K562 (cell line): ENCODE measurements at regions not wholly inside any gene's neighbourhood (a gene's known extent, or its start where the extent isn't known, plus 50 kb on each side); places are given as distances from the start of the nearest gene placed in this dataset.

Source experiments
- ATAC-seq: fragments of 200-7000 bp; cut with Tn5 transposase; 3 replicates; pipeline ENCODE4 v1.9.1; 2020; ENCODE audit warnings: moderate library complexity
- BruUV-seq: library from RNA; stranded (reverse); fragments of 400-500 nt; replicated peaks from 2 replicates; lab custom pipeline; 2021; lab: Mats Ljungman, UMichigan
- CTCF ChIA-PET: fragments of 300-600 bp; formaldehyde crosslinking; extraction: SDS; loops from one replicate; lab custom pipeline; 2021; ENCODE audit warnings: low intra/inter-chr PET ratio; lab: Yijun Ruan, JAX
- POLR2A ChIA-PET: fragments of 300-600, 350-650 bp; sonication (Branson Sonifier 250); formaldehyde crosslinking; extraction: SDS; loops from one replicate; lab custom pipeline; 2021; ENCODE audit warnings: antibody characterized with exemption, inconsistent platforms; lab: Yijun Ruan, JAX
- DNase-seq, 4 experiments: peaks; one replicate each; pipeline versions ENCODE4 v3.0.0 to v3.0.0-alpha.2; 2011 to 2018; ENCODE audit warnings: low spot score in 3 of 4, mixed read lengths in 3 of 4; ENCODE audit errors: extremely low read depth in 1 of 4
- FAIRE-seq: peaks from 2 replicates; lab custom pipeline; 2011; peaks lifted over from hg19 to GRCh38; lab: Jason Lieb, UNC
- H2AFZ ChIP-seq: 2 replicates; pipeline ENCODE4 v1.6.0; 2011; ENCODE audit warnings: low read depth, low read length, control low read depth, inconsistent platforms
- H3K27ac ChIP-seq: fragments of 200-600 bp; 3 replicates; pipeline ENCODE4 v1.8.0; 2011; ENCODE audit warnings: low read depth, mild to moderate bottlenecking, control low read depth, inconsistent platforms, low read length, moderate library complexity, mixed read lengths; ENCODE audit errors: extremely low read depth
- H3K27me3 ChIP-seq, 2 experiments: fragments of 300-600 bp in 1 of 2; 2 replicates in 1 of 2; 3 replicates in 1 of 2; pipeline versions ENCODE4 v1.6.0 to v1.8.0; 2011; ENCODE audit warnings: inconsistent platforms in 2 of 2, low read length in 2 of 2, mild to moderate bottlenecking in 1 of 2, mixed read lengths in 1 of 2, moderate library complexity in 1 of 2; ENCODE audit not compliant: control insufficient read depth in 2 of 2, insufficient read depth in 2 of 2
- H3K36me3 ChIP-seq: fragments of 300-600 bp; 3 replicates; pipeline ENCODE4 v1.8.0; 2011; ENCODE audit warnings: mild to moderate bottlenecking, low read length, inconsistent platforms; ENCODE audit not compliant: control insufficient read depth, insufficient read depth
- H3K4me1 ChIP-seq, 2 experiments: fragments of 200-600 bp in 1 of 2; replicated peaks in 1 of 2; 2 replicates in 1 of 2; 3 replicates in 1 of 2; pipeline versions ENCODE4 v1.5.1 to v1.8.0; 2011; ENCODE audit warnings: inconsistent platforms in 2 of 2, low read length in 2 of 2, mild to moderate bottlenecking in 1 of 2, mixed read lengths in 1 of 2, moderate library complexity in 1 of 2; ENCODE audit not compliant: control insufficient read depth in 2 of 2, insufficient read depth in 2 of 2
- H3K4me2 ChIP-seq: 2 replicates; pipeline ENCODE4 v1.6.1; 2011; ENCODE audit warnings: low read length, control low read depth, inconsistent platforms, mixed read lengths; ENCODE audit not compliant: insufficient read depth
- H3K4me3 ChIP-seq: fragments of 200-600 bp; sonication (generic), shearing (Covaris generic); 2 replicates; pipeline ENCODE4 v1.5.1; 2016; ENCODE audit warnings: control low read depth, inconsistent platforms
- H3K79me2 ChIP-seq: fragments of 200-600 bp; 3 replicates; pipeline ENCODE4 v1.8.0; 2011; ENCODE audit warnings: low read length, inconsistent platforms; ENCODE audit not compliant: control insufficient read depth, insufficient read depth
- H3K9ac ChIP-seq, 2 experiments: 2 replicates each; pipeline versions ENCODE4 v1.6.0 to v1.6.1; 2011; ENCODE audit warnings: low read depth in 2 of 2, low read length in 2 of 2, control low read depth in 1 of 2, inconsistent platforms in 1 of 2, mild to moderate bottlenecking in 1 of 2, mixed read lengths in 1 of 2; ENCODE audit not compliant: insufficient read depth in 1 of 2
- H3K9me1 ChIP-seq: one replicate; pipeline ENCODE4 v1.6.0; 2011; ENCODE audit warnings: inconsistent platforms, mild to moderate bottlenecking, low read length, moderate library complexity; ENCODE audit not compliant: control insufficient read depth, insufficient read depth
- H3K9me3 ChIP-seq: replicated peaks from 2 replicates; pipeline ENCODE4 v1.5.1; 2011; ENCODE audit warnings: low read depth, low read length, inconsistent platforms; ENCODE audit not compliant: control insufficient read depth, insufficient read depth
- H4K20me1 ChIP-seq: replicated peaks from 2 replicates; pipeline ENCODE4 v1.6.1; 2011; ENCODE audit warnings: low read length, inconsistent platforms, mixed read lengths; ENCODE audit not compliant: control insufficient read depth, insufficient read depth
- CEBPZ ChIP-seq: fragments of 150-350 bp; IDR thresholded peaks from 2 replicates; pipeline ENCODE4 v1.6.1; 2014; ENCODE audit warnings: low read depth, mild to moderate bottlenecking, low read length, borderline replicate concordance
- CHAMP1 ChIP-seq: fragments of 450-650 bp; IDR thresholded peaks from 2 replicates; pipeline ENCODE4 v1.6.1; 2016; ENCODE audit warnings: mild to moderate bottlenecking
- DDX20 ChIP-seq: fragments of 450-650 bp; IDR thresholded peaks from 2 replicates; pipeline ENCODE4 v1.6.1; 2016; ENCODE audit warnings: missing genetic modification characterization, low read depth, mild to moderate bottlenecking, missing compliant biosample characterization, moderate library complexity
- DLX4 ChIP-seq: fragments of 250-450 bp; sonication (Bioruptor Pico); IDR thresholded peaks from 2 replicates; pipeline ENCODE4 v1.6.1; 2021; ENCODE audit warnings: mild to moderate bottlenecking
- ELF4 ChIP-seq: fragments of 450-650 bp; formaldehyde crosslinking; IDR thresholded peaks from 2 replicates; pipeline ENCODE4 v1.4.0; 2022; ENCODE audit warnings: missing genetic modification characterization
- ETS1 ChIP-seq: conservative IDR thresholded peaks from 2 replicates; pipeline ENCODE4 v1.6.1; 2011; ENCODE audit warnings: low read depth, mild to moderate bottlenecking, low read length; ENCODE audit not compliant: control insufficient read depth
- ETV1 ChIP-seq: fragments of 450-650 bp; conservative IDR thresholded peaks from 2 replicates; pipeline ENCODE4 v1.6.1; 2016; ENCODE audit warnings: missing genetic modification characterization, control low read depth, low read depth, missing compliant biosample characterization
- GTF2F1 ChIP-seq: IDR thresholded peaks from 2 replicates; pipeline ENCODE4 v1.6.1; 2011; ENCODE audit warnings: low read depth, low read length, improper control_type of control experiment
- MCM7 ChIP-seq, 2 experiments: fragments of 450-650 bp; IDR thresholded peaks; 2 replicates each; pipeline ENCODE4 v1.6.1; 2016 to 2018
- NR2F6 ChIP-seq: fragments of 450-650 bp; formaldehyde crosslinking; IDR thresholded peaks from 2 replicates; pipeline ENCODE4 v1.4.0; 2020; ENCODE audit warnings: mild to moderate bottlenecking
- SAFB ChIP-seq: fragments of 200-400 bp; formaldehyde crosslinking; IDR thresholded peaks from 2 replicates; pipeline ENCODE4 v1.6.1; 2017; ENCODE audit warnings: low read depth, low read length, borderline replicate concordance
- ZNF165 ChIP-seq: fragments of 250-450 bp; sonication (Bioruptor Pico); IDR thresholded peaks from 2 replicates; pipeline ENCODE4 v1.4.0; 2020; ENCODE audit warnings: borderline replicate concordance
- ZNF174 ChIP-seq: fragments of 250-450 bp; sonication (Bioruptor Pico); IDR thresholded peaks from 2 replicates; pipeline ENCODE4 v1.4.0; 2020; ENCODE audit warnings: mild to moderate bottlenecking
- ZNF583 ChIP-seq: fragments of 250-450 bp; sonication (Bioruptor Pico); IDR thresholded peaks from 2 replicates; pipeline ENCODE4 v1.4.0; 2020
- WGBS: fragments of 100-300 bp; shearing (Covaris generic); methylation state at CpG from one replicate; pipeline ENCODE4 v1.1.6; 2016; ENCODE audit warnings: low coverage, mixed read lengths; ENCODE audit not compliant: insufficient coverage; ENCODE audit errors: missing lambda C conversion rate; 5-methylcytosine and 5-hydroxymethylcytosine counted together
- in situ Hi-C: fragments of 300-500 bp; cut with MboI; formaldehyde crosslinking; loops from 4 replicates; pipeline ENCODE4 v1.15.0; 2018; ENCODE audit warnings: inconsistent platforms, mixed read lengths
- intact Hi-C: fragments of 100-400 bp; cut with micrococcal nuclease; formaldehyde crosslinking; loops from 2 replicates; pipeline ENCODE4 v1.14.2; 2022

GRCh38 chr2:147424766-147425165, 420.1 kb upstream of the ACVR2A start (continued):
- no peak for TF ChIP-seq CEBPZ
- no peak for TF ChIP-seq ZNF174 (CRISPR knock-in tag)
- no peak for TF ChIP-seq NR2F6 (CRISPR knock-in tag)
- no peak for TF ChIP-seq DLX4 (CRISPR knock-in tag)
- no peak for TF ChIP-seq MCM7 (IDR thresholded peaks at IDR 0.05)
- TF ChIP-seq ELF4 (CRISPR knock-in tag), result no peak
- TF ChIP-seq ZNF165 (CRISPR knock-in tag), result no peak

GRCh38 chr2:147420947-147421675, 423.7 kb upstream of the ACVR2A start:
- FAIRE-seq (no peak), DNase-seq (no peak), ATAC-seq (no peak)
- Histone ChIP-seq H2AFZ (no peak overlapping the region), H3K9me1 (no peaks in the 10 kb centered on the region), H3K4me3 (no peak overlapping the region), H3K4me2 (no peak overlapping the region), H3K9me3 (no peaks in the 10 kb centered on the region), H3K4me1 (no peaks in the 10 kb centered on the region), H3K79me2 (no peaks in the 10 kb centered on the region), H3K27me3 (no peaks in the 10 kb centered on the region), H3K36me3 (no peaks in the 10 kb centered on the region), H3K9ac (no peak overlapping the region), H3K27ac (no peak overlapping the region), H4K20me1 (no peaks in the 10 kb centered on the region)
- intact Hi-C loops, result no loop called here
- ChIA-PET CTCF (no interaction called here), POLR2A (no interaction called here)
- 0% methylated on average over 1 of the region's 1 CpG for WGBS
- BruUV-seq, result no TSS peak
- in situ Hi-C loops, result no loop called here
- TF ChIP-seq CHAMP1, result no peak
- no peak for TF ChIP-seq GTF2F1
- no peak for TF ChIP-seq ZNF583 (CRISPR knock-in tag)
- no peak for TF ChIP-seq SAFB
- no peak for TF ChIP-seq ETV1
- no peak for TF ChIP-seq ETS1
- no peak for TF ChIP-seq DDX20 (tag)
